ENCODE measurements at regions not wholly inside any gene's neighbourhood (a gene's known extent, or its start where the extent isn't known, plus 50 kb on each side); places are given as distances from the start of the nearest gene placed in this dataset.

GRCh38 chr6:11292594-11293236, 60.2 kb upstream of the NEDD9 start:
- DNase-seq: no peak

DNA sequence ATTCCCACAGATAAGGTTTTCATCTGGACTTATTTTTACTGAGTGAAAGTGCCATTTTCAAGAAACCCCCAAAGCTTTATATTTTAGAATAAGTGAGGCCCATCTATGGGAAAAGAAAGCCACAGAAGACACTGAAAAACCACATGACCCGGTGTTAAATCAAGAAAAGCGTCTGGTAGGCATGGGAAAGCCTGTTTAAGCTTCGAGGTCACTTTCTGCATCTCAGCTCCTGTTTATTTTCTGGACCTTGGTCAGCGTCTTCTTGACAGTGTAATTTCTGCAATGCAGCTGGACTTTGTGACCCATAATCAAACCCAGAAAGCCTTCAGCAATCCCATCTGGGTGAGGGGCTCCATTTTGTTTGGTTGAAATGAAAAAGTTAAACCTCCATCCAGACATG, 59.6 kb upstream of the NEDD9 start:
- no peak for DNase-seq

- no peak for DNase-seq
Measured at GRCh38 chr6:11291582-11291981, 59.1 kb upstream of the NEDD9 start.

DNA sequence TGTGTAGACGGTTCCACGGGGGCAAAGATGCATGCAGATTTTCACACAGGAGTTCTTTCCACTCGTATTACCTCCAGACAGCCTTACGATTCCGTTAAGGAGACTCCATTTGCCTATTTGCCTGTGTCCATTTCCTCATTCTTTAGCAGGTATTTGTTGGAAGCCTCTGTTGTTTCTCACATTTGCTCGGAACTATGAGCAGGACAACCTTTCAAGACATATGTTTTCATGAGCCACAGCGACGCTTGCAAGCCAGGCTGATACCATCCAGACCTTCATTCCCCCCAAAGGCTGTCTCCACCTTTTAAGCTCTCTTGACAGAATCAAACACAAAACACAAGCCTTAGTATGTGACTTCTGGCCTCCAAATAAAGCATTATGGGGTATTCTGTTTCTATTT, 57.6 kb upstream of the NEDD9 start:
- no peak for DNase-seq

DNA sequence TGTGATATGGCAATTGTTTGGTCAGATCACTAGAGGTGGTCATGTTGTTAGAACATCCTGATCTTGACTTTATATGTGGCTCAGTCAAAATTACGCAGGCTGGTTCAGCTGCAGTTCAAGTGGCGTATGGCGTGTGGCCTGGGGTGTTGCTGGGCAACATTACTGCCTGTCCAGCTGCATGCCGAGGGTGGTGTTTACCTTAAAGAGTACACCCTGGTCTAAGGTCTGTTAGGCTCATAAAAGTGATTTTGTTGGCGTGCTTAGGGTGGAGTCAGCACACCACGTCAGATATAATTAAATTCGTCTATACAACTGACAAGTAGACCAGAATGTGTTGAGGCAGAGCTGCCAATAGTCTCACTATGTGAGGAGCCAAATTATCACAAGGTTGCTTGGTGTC, 55.6 kb upstream of the NEDD9 start:
- no peak for DNase-seq

DNA sequence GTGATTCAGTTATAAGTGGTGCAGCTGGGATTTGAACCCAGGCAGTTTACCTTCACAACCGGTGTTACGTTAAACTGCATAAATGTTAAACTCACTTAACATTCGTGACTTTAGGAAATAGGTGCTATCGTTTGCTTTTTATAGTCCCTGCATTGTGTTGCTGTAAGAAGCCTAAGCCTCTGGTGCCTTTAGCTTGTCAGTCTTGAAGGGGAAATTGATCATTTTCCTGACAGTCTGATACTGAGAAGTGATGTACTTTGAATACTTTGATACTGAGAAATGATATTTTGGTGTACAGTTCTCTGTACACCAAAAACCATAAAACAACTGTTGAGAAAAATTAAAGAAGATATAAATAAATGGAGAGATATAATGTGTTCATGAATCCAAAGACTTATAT, 52.5 kb upstream of the NEDD9 start:
- no peak for DNase-seq

GRCh38 chr6:11283629-11284028, 51.2 kb upstream of the NEDD9 start:
- no peak for DNase-seq

DNA sequence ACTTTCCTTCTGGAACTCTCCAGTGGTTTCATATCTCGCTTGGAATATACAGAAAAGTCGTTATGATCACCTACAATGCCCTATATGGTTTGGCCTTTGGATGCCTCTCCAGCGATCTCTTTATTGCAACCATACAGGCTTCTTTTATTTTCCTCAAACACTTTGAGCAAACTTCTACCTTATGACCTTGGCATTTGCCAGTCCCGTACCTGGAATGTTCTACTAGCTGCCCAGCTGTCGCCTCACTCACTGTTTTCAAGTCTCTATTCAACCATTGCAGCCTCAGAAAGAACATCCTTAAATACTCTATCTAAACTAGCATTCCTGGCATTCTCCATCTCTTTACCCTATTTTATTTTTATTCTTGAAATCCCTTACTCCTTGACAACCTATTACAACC, 50.4 kb upstream of the NEDD9 start:
- no peak for DNase-seq

Measured in suppressor macrophage treated with lipopolysaccharide for 1 hour (primary cell).